ENCODE measurements at regions not wholly inside any gene's neighbourhood (a gene's known extent, or its start where the extent isn't known, plus 50 kb on each side); places are given as distances from the start of the nearest gene placed in this dataset.
"Not testable (repeated sequence)": the region's sequence is repeated elsewhere in the genome, so short reads cannot be mapped to it uniquely, and the experiment has no call there.

DNA sequence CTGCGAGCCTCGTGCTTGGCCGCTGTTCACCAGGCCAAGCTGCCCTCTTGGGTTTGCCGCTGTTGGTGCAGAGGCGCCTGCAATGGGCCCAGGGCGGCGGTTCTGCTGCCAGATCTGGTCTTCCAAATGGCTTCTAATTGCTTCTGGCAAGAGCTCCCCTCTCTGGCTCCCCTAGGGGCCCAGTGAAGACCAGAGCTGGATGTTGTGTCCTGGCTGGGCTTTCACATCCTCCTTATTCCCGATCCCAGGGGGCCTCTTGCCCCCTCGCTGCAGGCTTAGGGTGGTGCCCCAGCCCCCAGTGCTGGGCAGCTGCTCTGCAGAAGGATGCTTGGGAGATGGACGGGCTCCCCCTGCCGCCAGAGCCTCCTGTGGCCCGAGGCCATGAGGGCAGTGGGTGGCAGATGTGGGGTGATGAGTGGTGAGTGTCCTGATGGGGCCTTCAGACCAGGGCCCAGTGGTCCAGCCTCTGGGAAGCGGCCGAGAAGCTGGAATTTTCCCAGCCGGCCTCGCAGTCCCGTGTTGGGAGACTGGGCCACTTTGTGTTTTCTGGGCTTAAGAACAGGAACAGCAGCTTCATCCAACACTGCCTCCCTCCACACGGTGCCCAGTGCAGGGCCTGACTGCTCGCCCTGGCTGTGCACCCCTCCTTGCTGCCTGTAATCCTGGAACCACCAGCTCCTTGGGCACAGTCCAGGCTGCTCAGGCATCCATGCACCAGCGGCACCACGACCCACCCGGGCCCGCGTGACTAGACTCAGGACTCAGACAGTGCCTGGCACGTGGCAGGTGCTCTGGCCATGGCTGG is 194.8 kb downstream of the LAT start:
- DNase-seq = not testable (repeated sequence)

- DNase-seq = not testable (repeated sequence)
Measured at GRCh38 chr16:29177888-29178726, 193.3 kb downstream of the LAT start.

DNA sequence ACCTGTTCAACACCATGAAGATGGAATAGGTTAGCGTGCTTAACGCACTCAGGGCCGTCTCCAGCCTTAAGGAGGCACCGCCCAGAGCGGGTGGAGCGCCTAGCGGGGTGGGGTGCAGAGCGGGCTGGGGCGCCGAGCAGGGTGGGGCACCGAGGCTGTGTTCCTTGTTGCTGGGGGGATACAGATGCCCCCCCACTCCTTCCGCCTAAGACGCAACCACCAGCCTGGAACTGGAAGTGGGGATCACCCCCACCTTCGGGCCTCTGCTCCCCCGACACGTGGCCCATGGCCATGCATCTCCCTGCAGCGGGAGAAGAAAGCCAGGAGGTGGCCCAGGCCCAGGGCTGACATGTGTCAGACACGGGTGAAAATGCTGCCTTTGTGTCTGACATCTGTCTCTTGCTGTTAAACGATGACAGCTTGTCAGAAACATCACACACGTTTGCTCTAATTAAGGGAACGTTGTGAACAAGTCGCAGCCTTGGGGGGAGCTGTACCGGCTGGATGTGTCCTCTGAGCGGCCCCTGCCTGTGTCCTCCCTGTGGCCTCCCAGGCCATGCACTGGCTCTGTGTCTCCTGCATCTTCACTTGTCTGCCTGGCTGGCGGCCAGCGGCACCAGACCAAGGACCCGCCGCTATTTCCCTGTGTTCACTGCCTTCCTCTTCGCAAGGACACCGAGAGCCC is 192.5 kb downstream of the LAT start:
- DNase-seq = not testable (repeated sequence)

DNA sequence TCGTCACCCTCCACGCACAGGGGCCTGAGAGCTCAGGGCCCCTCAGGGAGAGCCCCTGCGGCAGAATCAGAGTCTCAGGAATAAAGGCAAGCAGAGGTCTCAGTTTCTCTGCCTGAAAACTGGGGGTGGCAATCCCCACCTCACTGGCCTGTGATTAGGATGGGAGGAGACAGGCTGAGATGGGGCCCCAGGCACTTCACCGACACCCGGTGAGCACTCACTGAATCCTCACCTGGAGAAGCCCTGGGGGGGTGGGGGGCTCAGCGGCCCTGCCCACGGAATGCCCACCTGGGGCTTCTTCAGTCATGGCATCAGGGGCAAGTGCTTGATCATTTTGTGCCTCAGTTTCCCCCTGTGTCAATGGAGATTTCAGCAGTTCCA is 192.0 kb downstream of the LAT start:
- DNase-seq = not testable (repeated sequence)

GRCh38 chr16:29176154-29176470 is 191.3 kb downstream of the LAT start:
- not testable (repeated sequence) for DNase-seq

DNA sequence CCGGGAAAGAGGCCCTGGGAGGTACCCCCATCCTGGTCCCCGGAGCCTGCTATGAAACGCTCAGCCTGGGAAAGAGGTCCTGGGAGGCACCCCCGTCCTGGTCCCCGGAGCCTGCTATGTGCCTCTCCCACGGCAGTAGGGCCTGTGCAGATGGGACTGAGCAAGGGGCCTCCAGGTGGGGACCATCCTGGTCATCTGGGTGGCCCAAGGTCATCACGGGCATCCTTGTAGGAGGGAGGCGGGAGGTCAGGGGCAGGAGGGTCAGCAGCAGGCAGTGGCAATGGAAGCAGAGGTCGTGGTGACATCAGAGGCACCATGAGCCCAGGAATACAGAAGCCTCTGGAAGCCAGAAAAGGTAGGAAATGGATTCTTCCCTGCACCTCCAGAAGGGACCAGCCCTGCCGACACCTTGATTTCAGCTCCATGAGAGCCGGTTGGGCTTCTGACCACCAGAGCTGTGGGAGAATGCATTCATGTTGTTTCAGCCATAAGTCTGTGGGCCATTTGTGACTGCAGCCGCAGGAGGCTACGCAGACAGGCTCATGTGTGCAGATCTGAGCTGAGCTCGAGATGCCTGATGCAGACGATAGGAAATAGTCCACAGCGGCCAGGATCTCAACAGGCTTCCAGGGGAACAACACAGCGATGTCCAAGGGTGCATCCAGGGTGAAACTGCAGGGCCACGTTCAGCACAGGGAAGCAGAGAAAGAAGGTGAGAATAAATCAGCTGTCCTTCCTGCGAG is 190.7 kb downstream of the LAT start:
- not testable (repeated sequence) for DNase-seq

DNA sequence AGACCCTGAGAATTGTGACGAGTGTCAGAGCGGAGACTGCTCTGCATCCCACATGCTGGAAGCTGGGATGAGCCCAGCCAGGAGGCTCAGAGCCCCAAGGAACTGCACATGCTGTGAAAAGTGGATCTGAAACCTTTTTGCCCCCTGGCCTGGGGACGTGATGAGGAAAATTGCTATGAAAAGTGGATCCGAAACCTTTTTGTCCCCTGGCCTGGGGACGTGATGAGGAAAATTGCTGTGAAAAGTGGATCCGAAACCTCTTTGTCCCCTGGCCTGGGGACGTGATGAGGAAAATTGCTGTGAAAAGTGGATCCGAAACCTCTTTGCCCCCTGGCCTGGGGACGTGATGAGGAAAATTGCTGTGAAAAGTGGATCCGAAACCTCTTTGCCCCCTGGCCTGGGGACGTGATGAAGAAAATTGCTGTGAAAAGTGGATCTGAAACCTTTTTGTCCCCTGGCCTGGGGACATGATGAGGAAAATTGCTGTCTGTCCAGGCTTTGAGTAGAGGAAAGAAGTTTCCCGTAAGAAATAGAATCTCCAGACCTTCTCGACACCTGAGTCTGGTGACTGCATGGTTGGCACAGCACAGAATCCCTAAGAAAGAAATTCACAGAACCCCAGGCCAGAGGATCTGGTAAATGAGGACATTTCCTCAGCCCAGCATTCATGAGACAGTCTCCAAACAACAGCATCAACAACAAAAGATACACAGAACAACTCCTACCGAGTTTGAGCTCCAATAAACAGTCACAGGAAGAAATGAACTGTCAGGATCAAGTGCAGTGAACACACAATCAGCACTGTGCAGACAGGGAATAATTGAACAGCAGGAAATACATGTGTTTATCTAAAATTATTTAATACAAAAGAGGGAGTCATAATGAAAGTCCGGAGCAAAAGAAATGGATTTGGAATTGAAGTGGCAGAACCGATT is 188.8 kb downstream of the LAT start:
- not testable (repeated sequence) for DNase-seq

DNA sequence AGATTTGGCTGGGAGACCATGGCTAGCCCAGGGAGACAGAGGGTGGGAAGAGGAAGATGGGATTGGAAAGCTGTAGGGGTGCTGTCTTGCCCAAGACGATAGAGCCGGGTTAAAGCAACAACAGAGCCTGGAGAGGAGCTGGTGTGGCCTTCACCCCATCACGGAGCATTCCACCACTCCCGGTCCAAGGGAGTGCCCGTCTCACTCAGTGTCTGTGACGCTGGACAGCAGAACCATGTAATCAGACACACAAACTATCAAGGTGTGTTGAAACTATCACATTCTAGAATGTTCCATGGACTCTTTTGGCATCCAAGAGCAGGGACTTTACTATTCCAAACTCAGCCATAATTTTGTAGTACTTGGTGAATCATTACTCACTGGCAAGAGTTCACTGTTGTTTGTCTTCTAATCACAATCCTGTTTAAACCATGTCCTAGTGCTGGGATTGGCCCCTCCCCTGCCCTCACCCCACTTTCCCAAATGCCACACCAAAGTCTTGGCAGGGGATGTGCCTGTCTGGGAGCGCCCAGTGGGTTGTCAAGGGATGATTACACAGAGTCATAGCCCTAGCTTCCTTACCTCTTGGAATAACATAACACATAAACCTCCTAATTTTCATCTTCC is 187.4 kb downstream of the LAT start:
- DNase-seq = not testable (repeated sequence)

DNA sequence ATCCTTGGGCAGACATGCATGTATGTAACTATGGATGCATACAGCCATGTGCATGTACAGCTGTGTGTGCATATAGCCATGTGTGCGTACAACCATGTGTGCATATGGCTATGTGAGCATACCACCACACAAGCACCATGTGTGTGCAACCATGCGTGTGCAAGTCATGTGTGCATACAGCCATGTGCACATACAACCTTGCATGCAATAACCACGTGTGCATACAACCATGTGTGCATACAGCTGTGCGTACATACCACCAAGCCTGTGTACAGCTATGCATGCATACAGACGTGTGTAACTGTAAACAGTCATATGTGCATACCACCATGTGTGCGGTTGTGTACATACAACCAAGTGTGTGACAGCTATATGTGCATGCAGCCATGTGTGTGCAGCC is 186.4 kb downstream of the LAT start:
- DNase-seq = not testable (repeated sequence)

- DNase-seq = not testable (repeated sequence)
Measured at GRCh38 chr16:29170393-29171119, 185.7 kb downstream of the LAT start.

- DNase-seq = not testable (repeated sequence)
Measured at GRCh38 chr16:29169295-29169994, 184.6 kb downstream of the LAT start.

DNA sequence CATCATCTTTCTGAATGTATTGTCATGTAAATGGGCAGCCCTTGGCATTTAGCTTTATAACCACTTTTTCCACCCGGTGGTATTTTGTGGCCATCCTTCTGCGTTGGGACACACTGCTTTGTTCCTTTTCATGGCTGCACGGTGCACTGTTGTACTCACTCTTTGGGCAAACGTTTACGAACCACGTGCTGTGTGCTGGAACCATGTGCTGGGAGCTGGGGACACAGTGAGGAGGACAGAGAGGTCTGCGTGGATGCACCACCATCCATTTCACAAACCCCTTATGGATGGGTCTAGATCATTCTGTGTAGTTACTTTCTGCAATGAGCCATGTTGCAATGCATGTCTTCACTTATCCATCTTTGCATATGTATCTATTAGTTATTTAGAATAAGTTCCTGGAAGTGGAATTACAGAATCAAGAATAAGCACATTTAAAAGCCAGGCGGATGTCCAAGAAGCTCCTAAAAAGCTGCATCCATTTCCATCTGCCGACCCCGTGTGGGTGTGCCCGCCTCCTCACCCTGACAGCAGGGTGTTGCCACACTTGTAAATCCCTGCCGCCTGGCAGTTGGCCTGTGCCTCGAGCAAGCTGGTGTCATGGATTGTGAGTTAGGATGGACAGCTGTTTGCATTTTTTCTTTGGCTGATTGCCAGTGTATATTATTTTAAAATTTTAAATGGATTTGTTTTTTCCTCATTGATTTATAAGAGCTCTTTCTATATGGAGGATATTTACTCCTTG is 183.8 kb downstream of the LAT start:
- not testable (repeated sequence) for DNase-seq

DNA sequence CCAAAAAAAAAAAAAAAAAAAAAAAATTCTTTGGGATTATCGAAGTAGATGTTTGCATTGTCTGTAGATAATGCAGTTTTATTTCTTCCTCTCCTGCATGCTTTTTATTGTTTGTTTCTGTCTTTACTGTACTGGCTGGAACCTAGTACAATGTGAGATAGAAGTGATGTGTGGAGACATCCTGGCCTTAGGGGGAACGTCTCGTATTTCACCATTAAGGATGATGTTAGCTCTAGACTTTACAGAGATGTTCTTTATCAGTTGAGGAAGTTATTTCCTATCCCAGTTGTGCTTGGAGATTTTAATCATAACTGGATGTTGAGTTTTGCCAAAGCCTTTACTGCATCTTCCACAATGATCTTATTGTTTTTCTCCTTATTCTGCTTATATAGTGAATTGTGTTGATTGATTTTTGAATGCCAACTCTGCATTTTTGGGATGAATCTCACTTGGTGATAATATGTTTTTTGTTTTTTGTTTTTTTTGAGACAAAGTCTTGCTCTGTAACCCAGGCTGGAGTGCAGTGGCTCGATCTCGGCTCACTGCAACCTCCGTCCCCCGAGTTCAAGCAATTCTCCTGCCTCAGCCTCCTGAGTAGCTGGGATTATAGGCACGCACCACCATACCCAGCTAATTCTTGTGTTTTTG is 179.7 kb downstream of the LAT start:
- DNase-seq = not testable (repeated sequence)

GRCh38 chr16:29160171-29160570 is 175.3 kb downstream of the LAT start:
- DNase-seq = not testable (repeated sequence)

GRCh38 chr16:29159603-29160002 is 174.8 kb downstream of the LAT start:
- DNase-seq = not testable (repeated sequence)

DNA sequence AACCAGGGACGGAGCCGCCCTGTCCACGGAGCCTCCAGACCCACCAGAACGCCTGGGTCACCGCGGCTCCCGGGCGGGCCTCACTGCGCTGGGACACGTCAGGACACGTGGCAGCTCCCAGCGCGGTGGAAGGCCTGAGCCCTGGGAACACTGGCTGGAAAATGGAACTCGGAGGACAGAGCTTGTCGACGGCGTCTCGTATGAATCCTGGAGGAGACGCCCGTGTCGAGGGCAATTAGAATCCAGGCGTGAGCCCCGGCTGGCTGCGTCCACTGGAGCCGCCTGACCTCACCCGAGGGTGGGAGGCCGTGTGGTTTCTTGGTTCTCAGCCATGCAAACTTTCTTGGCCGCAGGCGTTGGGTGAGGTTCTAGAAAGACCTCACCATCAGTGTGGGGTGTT is 173.9 kb downstream of the LAT start:
- no peak for DNase-seq

- DNase-seq = not testable (repeated sequence)
Measured at GRCh38 chr16:29158031-29158784, 173.4 kb downstream of the LAT start.

Measured in SHP77 treated with DMSO at 0.1 percent for 48 hours (cell line).